HG03066 (cell line): ENCODE measurements at regions not wholly inside any gene's neighbourhood (a gene's known extent, or its start where the extent isn't known, plus 50 kb on each side); places are given as distances from the start of the nearest gene placed in this dataset.
"Not testable (repeated sequence)": the region's sequence is repeated elsewhere in the genome, so short reads cannot be mapped to it uniquely, and the experiment has no call there.

Experiments
- ATAC-seq: cut with Tn5 transposase; IDR thresholded peaks from one replicate; pipeline ENCODE4 v1.9.1; 2021; ENCODE audit warnings: low read depth; ENCODE audit not compliant: unreplicated experiment

DNA sequence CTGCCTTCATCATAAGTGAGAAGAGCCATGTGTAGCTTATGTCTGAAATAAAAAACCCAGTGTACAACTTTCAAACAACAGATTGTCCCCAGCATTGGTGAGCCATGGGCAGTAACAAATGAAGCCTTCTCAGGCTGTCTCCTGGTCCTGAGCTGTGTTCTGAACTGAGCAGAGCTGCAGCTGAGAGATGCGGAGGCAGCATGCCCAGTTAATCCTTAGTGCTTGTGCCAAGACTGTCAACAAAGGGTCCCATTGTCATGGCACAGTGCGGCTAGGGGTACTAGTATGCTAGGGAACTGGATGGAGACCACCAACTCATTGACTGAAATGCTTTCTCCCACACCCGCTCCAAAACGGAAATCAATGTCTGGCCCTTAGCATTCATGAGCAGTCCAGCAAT, 154.3 kb downstream of the RMST start:
- no peak for ATAC-seq

DNA sequence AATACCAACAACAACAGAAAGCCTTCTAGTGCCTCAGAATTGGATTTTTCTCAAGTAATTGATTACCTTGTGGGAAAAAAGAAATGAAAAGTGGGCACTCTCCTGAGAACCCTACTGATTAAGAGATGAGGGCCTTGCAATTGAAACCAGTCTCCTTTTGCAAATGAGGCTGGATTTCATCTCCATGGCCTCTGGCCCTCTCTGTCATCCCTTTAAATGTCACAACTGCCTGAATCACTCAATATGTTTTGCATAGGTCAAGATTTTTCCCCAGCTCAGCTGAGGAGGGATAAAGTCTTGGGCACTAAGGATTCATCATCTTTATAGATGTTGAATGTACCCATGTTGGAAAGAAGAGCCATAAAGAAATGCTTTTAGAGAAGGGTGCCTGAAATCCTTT, 166.4 kb downstream of the RMST start:
- no peak for ATAC-seq

DNA sequence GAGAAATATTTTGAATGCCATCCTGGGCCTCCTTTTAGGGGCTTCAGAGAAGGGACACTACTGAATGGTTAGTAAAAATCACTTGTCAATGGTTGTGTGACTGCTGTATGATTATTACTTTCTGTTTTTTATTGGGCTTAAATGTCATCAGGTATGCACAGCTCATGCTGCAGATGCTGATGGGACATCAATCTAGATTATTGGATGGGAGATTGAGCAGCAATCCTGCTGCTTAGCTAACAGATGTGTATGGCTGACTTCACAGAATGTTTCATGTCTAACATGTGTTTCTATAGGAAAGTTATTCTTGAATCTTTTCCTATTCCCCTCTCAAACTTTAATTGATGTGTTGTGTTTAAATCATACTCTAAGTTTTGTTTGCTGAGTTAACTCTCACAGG, 166.8 kb downstream of the RMST start:
- no peak for ATAC-seq

DNA sequence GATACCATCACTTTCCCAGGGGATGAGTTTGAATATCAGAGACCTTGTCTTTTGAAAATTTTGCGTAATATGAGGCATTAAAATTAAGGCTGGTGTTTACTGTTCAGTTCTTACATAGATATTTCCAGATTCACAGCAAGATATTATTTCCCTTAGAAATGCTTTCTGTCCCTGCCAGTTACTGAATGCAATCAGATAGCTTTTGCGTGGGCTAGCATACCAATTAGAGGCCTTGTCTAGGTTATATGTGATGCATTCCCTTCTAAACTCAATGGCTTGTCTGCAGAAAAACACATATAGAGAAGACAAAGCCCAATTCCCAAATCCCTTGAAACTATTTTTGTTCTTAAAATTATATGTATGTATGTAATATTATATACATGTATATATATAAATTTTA, 167.8 kb downstream of the RMST start:
- ATAC-seq, result no peak

DNA sequence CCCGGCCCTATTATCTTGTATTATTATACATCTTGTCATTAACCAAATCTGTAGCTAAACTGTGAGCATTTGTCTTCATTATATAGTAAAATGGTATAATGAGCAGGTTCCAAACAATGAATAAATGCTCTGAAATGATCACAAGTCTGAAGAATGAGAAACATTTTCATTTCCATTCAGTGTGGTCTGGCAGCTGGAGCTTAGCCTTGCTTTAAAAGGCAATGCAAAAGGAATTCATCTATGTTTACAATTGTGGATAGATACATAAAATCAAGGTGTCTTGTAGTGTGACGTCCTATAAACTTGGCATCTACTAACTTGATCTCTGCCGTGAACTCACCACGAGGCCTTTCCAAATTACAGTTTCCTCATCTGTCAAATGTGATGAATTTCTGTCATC, 168.3 kb downstream of the RMST start:
- ATAC-seq, result no peak

DNA sequence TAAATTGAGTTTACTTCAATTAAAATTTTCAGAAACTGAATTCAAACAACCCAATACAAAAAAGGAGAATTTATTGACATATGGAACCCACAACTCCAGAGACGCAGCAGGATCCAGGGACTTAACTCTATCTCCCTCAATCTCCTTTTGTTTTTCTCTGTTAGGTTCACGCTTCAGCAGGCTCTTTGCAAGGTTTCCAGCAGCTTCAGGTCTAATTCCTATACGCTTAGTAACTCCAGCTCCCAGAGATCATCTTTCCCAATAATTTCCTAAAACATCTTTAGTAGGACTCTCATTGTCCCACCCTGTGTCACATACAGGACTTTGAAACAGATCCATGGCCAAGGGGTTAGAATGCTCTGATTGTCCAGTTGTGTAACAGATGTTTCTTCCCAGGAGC, 175.2 kb downstream of the RMST start:
- no peak for ATAC-seq

DNA sequence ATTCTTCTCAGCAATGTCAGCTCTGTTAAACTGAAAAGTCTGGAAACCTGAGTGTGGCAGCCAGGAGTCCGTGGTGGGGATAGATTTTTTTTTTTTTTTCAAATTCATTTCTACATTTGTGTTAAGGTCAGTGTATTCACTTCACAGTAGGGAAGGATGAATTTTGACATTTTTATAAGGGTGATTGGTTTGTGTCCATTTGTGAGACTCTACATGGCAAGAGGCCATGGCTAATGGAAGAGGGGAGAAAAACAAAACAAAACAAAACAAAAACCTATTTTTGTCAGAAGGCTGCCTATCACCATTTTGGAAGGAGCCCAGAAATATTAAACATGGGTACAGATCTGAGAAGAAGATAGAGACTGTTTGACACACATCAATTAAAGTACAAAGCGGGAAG, 176.1 kb downstream of the RMST start:
- ATAC-seq, result no peak

DNA sequence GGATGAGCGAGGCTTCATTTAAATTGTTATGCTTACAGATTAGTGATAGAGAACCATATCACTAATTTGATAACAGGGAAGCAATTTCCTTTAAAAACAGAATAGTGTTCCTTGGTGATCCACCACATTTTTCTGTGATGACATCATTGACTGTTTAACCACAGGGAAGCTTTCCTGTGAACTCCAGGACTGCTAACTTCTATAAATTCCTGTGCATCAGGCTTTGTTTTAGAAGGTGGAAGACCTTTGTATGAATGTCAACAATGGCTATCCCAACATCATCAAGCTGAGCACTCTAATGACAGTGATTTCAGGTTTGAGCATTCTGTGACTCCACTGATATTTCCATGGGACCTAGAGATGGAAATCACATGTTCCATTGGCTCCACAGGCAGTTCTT, 177.1 kb downstream of the RMST start:
- ATAC-seq, result no peak

DNA sequence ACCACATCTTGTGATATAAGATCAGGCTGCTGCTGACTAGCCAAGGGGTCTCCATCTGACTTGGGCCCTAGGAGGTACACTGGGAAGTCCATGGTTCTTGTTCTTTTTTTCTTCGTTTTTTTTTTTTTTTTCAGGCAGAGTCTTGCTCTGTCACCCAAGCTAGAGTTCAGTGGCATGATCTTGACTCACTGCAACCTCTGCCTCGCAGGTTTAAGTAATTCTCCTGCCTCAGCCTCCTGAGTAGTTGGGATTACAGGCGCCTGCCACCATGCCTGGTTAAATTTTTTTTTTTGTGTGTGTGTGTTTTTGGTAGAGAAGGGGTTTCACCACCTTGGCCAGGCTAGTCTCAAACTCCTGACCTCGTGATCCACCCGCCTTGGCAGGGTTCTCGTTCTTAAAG, 178.2 kb downstream of the RMST start:
- ATAC-seq, result no peak

DNA sequence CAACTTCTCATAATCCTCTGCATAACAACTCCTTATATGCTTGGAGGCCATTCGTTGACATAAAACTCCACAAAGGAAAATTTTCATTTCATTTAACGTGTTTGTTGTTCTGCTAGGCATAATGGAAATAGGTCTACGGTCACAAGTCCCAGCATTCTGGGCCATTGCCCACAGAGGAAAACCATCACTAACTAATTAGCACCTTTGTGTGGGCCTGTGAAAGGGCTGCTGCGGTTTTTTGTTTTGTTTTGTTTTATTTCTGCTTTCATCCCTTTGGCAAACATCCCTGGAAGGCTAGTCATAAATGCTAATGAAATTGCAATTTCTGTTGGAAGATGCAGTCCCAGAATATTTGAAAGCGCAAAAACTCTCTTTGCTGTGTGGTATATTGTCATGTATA, 180.3 kb downstream of the RMST start:
- no peak for ATAC-seq

DNA sequence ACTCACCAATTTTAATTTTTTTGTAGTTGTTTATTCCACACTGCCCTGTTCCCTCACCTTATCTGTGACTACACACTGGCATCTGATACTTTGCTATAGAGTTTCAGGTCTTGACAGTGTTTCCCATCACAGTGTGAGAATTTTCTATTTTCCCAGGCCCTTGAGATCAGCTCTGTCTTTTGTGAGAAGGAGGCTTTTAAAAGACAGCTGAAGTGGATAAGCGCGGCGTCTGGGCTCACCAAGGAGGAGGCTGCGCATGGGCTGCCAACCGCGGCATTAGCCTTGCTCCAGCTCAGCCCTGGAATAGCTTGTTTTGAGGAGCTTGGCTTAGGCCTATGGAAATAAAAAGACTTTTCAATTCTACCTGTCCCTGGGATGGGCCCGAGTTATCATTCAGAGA, 181.3 kb downstream of the RMST start:
- ATAC-seq, result no peak

DNA sequence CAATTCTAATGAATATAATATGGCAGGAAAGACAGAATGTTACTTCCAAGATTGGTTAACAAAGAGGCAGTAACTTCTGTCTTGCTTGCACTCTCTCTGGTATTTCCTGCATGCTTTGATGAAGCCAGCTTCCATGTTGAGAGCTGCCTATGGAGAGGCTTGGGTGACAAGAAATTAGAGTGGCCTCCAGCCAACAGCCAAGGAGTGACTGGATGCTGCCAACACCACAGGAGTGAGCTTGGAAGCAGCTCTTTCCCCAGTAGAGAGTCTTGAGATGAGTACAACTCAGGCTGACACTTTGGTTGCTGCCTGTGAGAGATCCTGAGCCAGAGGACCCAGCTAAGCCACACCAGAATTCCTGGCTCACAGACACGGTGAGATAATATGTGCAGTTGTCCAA, 183.1 kb downstream of the RMST start:
- ATAC-seq, result no peak

DNA sequence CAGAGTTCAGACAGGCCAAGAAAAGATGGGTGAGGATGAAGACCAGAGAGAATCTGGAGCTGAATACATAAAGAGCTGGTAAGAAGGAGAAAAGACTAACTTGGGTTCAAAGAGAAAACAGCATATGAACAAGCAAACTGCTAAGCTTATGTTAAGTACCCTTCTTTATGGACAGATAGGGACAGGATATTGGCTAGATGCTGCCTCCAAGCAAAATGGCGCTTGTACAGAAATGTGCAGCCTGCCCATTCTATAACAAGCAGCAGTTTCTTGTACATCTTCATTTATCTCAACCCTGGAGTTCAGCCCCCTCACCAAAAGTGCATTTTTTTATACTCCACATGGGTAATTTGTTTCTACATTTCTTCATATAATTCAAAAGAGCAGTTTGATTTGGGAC, 184.5 kb downstream of the RMST start:
- no peak for ATAC-seq

DNA sequence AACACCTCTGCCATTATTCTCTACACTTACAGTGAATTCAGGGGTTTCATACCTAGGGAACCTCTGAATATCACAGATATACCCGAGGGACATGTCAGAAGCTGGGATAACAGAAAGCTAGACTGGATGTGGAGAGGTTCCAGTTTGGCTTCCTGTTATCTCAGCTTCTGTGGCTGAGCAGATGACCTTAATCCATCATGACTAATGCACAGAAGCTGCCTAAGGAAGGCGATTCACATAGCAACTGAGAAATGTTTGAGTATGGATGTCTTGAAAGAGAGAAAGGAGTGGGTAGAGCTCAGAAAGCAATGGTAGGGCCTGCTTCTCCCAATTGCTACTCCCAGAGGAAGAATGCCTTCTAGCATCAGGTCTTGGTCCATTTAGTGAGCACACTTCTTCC, 187.6 kb downstream of the RMST start:
- ATAC-seq, result no peak

DNA sequence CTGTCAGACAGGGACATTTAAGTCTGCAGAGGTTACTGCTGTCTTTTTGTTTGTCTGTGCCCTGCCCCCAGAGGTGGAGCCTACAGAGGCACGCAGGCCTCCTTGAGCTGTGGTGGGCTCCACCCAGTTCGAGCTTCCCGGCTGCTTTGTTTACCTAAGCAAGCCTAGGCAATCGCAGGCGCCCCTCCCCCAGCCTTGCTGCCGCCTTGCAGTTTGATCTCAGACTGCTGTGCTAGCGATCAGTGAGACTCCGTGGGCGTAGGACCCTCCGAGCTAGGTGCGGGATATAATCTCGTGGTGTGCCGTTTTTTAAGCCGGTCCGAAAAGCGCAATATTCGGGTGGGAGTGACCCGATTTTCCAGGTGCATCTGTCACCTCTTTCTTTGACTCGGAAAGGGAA, 193.9 kb downstream of the RMST start:
- not testable (repeated sequence) for ATAC-seq

DNA sequence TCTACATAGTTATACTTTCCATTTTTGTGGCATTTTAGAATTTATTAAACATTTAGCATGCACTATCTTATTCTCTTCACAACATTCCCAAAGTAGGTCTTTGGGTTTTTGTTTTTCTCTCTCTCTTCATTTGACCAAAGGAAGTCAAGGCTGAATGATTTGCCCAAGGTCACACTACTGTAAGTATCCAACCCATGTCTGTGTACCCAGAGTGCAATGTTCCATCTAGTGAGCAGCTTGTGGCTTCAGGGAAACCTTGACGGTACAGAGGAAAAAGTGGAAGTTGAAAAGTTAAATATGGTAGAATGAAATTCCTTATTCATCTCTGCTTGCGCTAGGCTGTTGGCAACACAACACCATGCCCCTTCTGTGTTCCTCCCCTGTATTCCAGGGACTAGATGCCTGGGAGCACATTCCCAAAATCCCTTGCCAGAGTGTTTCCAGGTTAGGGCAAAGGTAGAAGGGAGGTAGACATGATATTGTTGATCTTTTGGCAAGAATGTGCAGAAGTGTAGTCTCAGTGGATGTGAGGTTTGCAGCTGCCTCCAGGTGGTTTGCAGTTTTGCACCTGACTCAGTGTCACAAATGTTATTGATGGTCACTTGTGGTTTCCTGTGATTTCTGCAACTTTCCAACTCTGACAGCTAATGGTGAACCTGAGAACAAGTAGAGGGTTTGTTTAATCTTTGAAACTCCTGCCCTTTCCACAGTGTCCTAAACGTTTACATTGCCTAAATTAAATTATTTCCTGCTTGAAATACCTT, 196.7 kb downstream of the RMST start:
- no peak for ATAC-seq

DNA sequence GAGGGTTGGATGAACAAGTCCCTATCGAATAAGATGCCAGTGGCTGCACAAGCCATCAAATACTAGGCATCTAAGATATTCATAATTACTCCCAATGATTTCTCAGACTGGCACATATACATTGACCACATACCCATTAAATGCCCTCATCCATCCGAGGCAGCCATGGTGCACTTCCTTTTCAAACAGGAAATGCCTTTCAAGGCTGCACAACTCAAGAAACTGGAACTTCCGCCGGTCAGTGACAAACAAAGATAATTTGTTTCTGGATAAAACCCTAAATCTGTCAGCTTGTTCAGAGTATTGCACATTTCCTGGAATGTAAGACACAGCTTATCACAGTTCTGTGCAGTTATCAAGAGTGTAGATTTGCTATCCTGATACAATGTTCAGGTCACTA, 203.7 kb downstream of the RMST start:
- ATAC-seq, result no peak

DNA sequence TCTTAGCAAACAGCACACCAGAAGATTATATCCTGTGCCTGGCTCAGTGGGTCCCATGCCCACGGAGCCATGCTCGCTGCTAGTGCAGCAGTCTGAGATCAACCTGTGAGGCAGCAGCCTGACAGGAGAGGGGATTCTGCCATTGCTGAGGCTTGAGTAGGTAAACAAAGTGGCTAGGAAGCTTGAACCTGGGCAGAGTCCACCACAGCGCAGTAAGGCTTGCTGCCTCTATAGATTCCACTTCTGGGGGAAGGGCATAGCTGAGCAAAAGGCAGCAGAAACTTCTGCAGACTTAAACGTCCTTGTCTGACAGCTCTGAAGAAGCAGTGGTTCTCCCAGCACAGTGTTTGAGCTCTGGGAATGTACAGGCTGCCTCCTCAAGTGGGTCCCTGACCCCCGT, 210.3 kb downstream of the RMST start:
- no peak for ATAC-seq

DNA sequence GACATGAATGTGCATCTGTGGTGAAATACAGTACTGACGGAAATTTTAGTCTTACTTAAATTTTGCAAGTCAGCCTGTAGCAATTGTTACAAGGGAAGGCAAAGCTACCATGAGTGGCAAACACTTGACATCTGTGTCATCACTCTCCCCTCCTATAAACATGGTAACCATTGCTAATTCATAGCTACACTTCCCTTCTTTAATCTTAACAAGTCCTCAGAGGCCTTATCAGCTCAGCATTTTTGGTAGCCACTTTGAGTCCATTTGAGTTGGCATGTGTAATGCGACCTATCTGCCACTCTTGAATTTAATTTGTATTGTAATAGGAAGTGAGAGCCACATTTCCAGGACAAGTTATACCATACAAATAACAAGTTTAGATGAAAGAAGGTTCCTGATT, 218.1 kb downstream of the RMST start:
- ATAC-seq, result no peak

DNA sequence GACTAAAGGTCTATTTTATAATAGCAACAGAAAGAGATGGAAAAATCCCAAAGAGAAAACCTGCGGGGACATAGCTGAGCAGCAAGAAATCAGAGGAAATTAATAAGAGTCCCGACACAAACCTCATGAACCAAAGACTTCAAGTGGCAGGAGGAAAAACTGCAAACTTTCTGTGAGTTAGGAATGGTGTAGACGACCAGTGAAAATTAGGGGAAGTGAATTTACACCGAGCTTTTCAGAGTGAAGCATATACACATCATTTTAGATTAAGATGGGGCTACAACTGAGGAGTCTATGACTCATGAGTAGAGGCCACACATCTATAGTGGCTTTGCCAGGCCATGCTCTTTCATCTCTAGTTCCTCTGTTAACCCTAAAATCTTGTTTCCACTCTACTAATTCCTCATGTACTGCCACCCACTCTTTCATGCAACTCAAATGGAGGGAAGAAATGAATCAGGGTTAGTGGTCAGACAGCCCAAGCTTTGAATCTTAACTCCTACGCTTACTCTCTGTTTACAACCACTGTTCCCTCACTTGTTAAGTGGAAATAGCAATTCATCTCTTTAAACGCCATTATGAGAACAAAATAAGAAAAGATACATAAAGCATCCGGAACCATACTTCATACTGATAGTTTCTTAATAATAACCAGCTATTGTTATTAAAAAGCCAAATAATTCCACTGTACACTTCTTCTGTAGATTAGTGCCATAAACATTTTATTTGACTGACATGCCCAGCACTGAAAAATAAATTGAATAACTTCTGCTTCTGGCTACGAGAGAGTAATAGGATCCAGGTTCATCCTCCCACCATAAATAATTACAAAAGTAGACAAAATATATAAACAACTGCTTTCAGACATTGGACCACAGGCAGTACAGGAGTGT, 219.3 kb downstream of the RMST start:
- peak; percentile 69 for ATAC-seq

DNA sequence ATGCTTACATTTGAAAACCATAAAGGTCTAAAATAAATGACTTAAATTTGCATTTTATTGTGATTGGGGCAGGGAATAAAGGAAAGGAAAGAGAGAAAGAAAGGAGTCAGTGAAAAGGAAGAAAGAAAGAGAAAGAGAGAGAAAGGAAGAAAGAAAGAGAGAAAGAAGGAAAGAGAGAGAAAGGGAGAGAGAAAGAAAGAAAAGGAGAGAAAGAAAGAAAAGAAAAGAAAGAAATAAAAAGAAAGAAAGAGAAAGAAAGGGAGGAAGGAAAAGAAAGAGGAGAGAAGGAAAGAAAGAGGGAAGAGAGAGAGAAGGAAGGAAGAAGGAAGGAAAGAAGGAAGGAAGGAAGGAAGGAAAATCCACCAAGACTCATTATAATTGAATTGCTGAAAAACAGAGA, 222.8 kb downstream of the RMST start:
- ATAC-seq, result no peak

DNA sequence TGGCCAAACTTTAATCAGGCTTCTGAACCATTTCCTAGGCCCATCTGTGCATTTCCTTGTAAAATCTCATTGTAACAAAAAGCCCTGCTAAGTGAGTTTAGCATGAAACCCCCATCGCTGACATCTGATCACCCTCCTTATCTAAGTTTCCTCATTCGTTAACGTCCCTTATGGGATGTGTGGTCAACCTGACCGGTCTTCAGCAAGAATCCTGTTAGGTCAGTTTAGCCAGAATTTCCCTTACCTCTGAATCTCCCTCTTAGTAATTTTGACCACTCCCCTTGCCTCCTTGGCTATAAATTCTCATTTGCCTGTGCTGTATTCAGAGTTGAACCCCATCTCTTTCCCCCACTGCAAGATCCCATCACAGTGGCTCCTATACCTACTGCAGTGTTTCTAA, 239.3 kb downstream of the RMST start:
- ATAC-seq, result no peak
